Fibroblast of skin of left quadriceps (primary cell): ENCODE measurements at regions not wholly inside any gene's neighbourhood (a gene's known extent, or its start where the extent isn't known, plus 50 kb on each side); places are given as distances from the start of the nearest gene placed in this dataset.
A peak's percentile ranks its signal among the peaks of the same experiment; 100 is the strongest.

Experiments
- DNase-seq, 2 experiments: peaks; one replicate each; pipeline ENCODE4 v3.0.0-alpha.2; 2013; ENCODE audit warnings: low read depth in 2 of 2

DNA sequence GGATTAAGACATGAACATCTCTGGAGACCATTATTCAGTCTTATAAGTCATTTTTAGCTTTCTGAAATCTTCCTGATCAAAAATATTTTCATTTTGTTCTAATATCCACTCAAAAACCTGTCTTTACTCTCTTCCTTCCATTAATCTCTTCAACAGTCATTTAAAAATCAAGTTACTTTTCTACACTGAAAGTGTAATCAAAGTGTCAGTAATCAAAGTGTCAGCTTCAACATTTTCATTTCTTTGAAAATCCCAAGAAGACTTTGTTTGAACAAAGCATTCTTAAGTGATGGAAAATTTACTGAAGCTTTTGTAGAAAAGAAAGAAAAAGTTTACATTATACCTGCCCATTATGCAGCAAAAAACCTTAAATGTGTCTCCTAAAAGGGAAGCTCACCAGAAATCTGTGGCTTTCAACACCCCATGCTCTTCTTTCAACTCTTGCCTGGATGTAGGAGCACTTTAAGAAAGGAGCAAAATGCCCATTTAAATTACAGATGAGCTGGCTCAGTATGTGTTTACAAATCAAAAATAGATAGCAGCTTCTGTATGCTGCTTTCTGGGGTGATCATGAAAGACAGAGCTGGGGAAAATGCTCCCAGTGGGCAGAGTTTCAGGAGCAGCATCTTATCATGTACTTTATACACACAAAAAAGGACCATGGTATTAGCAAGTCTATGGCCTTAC, 260.8 kb upstream of the NCAM2 start:
- DNase-seq, result no peak

DNA sequence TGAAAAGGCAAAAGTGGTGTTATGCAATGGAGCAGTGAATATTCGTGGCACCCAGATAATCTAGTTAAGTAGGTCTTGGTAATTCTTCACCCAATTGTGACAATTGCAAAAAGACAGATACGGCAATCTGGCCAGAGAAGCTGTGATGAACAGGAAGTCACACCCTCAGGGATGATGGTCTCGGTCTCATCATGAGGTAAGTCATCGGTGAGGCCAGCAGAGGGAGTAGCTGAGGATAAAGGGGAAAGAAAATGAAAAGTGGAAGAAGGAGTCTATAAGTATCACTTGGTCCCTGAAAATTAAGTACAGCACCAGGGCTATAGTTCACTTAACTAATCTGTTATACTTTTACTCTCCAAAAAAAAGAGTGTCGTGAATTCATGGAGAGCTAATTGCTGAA, 258.8 kb upstream of the NCAM2 start:
- no peak for DNase-seq

DNA sequence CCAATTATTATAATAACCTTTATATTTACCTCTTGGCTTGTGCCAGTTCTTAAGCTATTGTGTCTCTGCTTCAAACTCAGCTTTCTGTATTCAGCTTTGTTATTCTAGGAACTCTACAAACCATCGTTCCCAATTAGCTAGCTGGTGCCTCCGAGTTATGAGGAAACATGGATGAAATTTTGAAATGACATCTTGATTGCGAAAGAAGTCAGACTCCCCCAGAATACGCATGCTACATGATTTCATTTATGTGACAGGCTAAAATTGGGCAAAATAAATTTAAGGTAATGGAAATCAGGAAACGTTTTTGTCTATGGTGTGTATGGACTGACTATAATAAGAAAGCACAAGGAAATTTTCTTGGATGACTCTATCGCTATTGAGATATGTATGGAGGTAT, 256.8 kb upstream of the NCAM2 start:
- no peak for DNase-seq

DNA sequence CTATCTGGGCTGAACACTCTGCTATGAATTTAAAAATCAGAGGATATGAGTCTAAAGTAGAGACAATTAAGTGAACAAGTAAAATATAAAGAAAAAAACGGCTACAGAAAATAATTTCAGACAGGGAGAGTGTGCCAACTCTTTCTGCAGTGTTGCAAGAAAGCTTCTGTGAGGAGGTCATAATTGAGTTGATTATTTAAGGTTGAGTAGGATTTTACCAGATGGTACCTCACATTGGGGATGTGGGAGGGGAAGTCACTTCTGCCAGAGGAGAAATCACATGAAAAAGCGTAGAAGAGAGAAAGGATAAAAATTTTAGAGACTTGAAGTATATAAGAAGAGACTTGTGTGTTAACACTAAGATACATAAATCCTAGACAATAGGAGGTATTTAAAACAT, 238.0 kb upstream of the NCAM2 start:
- no peak for DNase-seq

GRCh38 chr21:20774737-20775136, 223.5 kb upstream of the NCAM2 start:
- no peak for DNase-seq

- no peak for DNase-seq
Measured at GRCh38 chr21:20779321-20779720, 218.9 kb upstream of the NCAM2 start.

GRCh38 chr21:20783611-20784010, 214.6 kb upstream of the NCAM2 start:
- peak; percentile 1 to 4 for DNase-seq

GRCh38 chr21:20789729-20790500, 208.3 kb upstream of the NCAM2 start:
- DNase-seq, result peak; percentile 55 to 57

DNA sequence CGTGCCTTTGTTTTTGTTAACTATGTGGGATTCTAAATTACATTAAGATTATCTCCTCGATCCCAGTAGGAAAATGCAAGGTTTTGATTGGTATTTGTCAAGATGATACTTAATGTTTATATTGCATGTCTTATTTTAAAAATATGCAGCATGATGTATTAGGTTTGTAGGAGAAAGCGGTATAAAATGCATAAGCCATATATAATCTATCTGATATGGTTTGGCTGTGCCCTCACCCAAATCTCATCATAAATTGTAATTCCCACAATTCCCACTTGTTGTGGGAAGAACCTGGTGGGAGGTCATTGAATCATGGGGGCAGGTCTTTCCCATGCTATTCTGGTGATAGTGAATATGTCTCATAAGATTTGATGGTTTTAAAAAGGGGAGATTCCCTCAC, 198.1 kb upstream of the NCAM2 start:
- DNase-seq, result no peak

- DNase-seq, result no peak
Measured at GRCh38 chr21:20802201-20802600, 196.0 kb upstream of the NCAM2 start.

GRCh38 chr21:20802631-20803260, 195.5 kb upstream of the NCAM2 start:
- DNase-seq, result no peak

DNA sequence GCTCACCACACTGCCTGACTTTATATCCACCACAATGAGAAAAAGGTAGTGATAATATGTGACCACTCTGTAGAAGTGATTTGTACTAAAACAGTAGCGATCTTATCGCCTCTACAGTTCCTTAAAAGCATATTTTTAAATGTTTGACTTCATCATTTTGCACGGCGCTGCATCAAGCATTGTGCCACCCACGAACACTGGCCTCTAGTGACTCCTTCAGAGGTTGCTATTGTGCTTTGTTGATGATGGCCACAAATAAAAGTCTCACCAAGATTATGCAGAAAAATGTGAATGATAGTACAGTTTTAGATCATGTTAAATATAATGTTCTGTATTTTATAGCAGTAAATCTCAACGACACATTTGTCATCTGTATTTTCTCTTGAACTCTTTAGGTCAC, 186.5 kb upstream of the NCAM2 start:
- DNase-seq, result no peak

DNA sequence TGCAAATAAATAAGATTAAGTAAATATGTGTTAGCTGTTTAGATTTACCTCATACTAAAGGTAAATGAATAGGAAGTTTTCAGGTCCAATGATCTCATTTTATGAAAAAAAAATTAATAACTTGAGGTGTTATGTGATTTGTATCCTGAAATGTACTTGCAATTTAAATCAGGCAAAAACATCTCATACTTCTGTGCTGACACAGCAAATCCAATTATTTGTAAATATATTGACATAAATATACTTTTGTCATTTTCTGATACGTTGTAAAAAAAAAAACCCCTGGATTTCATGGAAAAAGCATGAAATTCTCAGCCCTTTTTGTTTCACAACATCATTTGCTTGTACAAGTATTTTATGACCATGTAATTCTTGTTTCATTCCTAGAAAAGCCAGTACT, 184.1 kb upstream of the NCAM2 start:
- DNase-seq, result no peak

- DNase-seq, result no peak
Measured at GRCh38 chr21:20822666-20823065, 175.5 kb upstream of the NCAM2 start.

DNA sequence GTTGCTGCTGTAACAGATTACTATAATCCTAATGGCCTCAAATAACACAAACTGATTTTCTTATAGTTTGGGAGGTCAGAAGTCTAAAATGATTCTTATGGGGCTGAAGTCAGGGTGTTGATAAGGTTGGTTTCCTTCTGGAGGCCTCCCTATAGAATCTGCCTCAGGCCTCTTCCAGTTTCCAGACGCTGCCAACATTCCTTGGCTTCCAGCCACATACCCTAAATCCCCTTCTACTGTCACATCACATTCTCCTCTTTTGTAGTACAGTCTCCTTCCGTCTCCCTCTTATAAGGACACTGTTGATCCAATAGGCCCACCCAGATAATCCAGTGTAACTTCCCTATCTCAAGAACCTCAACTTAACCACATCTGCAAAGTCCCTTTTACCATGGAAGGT, 145.3 kb upstream of the NCAM2 start:
- DNase-seq, result peak in 1 of 2 experiments; percentile 8

DNA sequence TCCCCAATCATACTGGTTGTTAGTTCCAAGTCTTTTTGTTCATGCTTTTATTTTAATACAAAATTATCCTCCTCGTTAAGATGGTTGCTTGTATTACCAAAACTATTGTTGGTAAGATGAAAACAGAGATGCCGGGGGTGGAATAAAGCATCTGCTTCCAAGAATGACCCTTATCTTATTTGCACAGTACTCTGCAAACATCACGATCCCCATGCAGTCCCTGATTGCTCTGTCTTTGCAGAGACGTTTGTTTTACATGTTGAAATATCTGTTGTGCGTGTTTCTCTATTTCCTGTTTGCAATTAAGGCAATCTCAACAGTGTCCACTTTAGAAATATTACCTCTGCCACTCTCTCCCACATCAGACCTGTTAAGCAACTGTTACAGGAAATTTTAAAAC, 141.3 kb upstream of the NCAM2 start:
- DNase-seq, result no peak

- no peak for DNase-seq
Measured at GRCh38 chr21:20874202-20874601, 124.0 kb upstream of the NCAM2 start.

- DNase-seq, result no peak
Measured at GRCh38 chr21:20875742-20876141, 122.5 kb upstream of the NCAM2 start.

DNA sequence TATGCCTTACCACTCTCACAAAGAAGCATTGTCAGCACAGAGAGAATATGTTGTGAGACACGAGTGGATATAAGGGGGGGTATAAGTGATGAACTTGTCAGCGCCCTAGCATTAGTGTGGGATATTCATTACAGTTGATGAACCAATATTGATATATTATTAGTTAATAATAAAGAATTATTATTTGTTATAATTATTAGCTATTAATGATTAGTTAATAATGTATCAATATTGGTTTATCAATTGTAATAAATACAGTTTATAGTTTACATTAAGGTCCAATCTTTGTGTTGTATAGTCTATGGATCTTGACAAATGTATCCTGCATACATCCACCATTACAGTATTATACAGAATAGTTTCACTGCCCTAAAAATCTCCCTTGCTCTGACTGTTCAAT, 120.2 kb upstream of the NCAM2 start:
- no peak for DNase-seq

DNA sequence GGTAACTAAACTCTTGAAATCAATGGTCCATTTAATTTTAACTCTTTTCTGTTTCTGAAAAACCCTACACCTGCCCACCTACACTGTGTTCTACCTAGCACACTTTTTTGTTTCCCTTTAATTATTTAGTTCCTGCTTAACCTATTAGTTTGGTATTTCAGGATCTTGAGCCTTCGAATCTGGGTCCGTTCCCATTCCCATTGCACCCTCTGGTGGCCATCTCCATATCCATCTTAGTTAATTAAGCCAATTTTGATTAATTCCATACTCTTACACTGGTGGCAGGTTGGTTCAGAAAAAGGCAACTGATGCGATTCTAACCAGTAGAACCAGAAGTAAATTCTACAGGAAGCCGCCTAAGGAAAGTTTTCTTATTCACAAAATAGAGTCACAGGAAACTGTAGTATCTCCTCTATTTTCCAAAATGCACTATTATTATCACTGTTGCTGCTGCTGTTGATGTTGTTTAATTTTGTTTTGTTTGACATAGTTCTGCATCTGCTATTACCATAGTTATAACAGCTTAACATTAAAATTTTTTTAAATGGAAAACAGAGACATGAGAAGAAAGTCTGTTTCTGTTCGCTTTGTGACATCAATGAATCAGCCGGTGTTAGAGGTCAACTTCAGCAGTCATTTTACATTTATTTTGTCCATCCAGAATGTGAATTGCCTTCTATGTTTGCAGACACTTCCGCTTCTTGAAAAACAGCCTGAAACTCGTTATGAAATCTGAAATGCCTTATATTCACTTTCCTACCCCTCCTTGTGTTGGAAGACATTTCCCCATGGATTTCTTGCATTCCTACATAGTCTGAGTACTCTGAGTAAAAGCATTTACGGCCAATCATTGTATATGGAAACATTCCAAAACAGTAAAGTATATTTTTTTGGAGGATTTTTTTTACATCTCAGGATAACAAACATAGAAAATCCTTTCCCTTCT, 115.5 kb upstream of the NCAM2 start:
- peak; percentile 89 to 90 for DNase-seq

GRCh38 chr21:20883408-20883800, 114.8 kb upstream of the NCAM2 start:
- peak; percentile 72 to 76 for DNase-seq

GRCh38 chr21:20902511-20902910, 95.7 kb upstream of the NCAM2 start:
- DNase-seq, result no peak
